HUES6 (cell line): ENCODE measurements at regions not wholly inside any gene's neighbourhood (a gene's known extent, or its start where the extent isn't known, plus 50 kb on each side); places are given as distances from the start of the nearest gene placed in this dataset.

Source experiments
- H3K27ac ChIP-seq: 2 replicates; pipeline ENCODE4 v1.7.0; 2013; ENCODE audit warnings: low read depth, mild to moderate bottlenecking, low read length, inconsistent platforms
- H3K27me3 ChIP-seq: 2 replicates; pipeline ENCODE4 v1.6.1; 2013; ENCODE audit warnings: low read length; ENCODE audit not compliant: control insufficient read depth, insufficient read depth
- H3K36me3 ChIP-seq: 2 replicates; pipeline ENCODE4 v1.6.1; 2013; ENCODE audit warnings: low read length; ENCODE audit not compliant: control insufficient read depth, insufficient read depth
- H3K4me1 ChIP-seq: 2 replicates; pipeline ENCODE4 v1.6.1; 2013; ENCODE audit warnings: low read length; ENCODE audit not compliant: control insufficient read depth, insufficient read depth
- H3K4me3 ChIP-seq: 2 replicates; pipeline ENCODE4 v1.5.1; 2013; ENCODE audit warnings: low read depth, low read length
- H3K9ac ChIP-seq: one replicate; pipeline ENCODE4 v1.6.1; 2013; ENCODE audit warnings: mild to moderate bottlenecking, low read length
- H3K9me3 ChIP-seq: 2 replicates; pipeline ENCODE4 v1.6.1; 2013; ENCODE audit warnings: low read depth, low read length; ENCODE audit not compliant: control insufficient read depth, insufficient read depth

GRCh38 chrX:121301356-121301755 is 253.9 kb downstream of the GLUD2 start:
- Histone ChIP-seq H3K27ac (no peak overlapping the region), H3K27me3 (peaks cover 3% of the 10 kb centered on the region; the same call in 1 of the 2 replicates), H3K4me3 (no peak overlapping the region), H3K4me1 (no peaks in the 10 kb centered on the region), H3K9ac (no peak overlapping the region), H3K36me3 (no peaks in the 10 kb centered on the region), H3K9me3 (no peaks in the 10 kb centered on the region)

GRCh38 chrX:121301822-121302221 is 254.4 kb downstream of the GLUD2 start:
- Histone ChIP-seq H3K4me3 (no peak overlapping the region), H3K9ac (no peak overlapping the region), H3K9me3 (no peaks in the 10 kb centered on the region), H3K36me3 (no peaks in the 10 kb centered on the region), H3K27ac (no peak overlapping the region), H3K4me1 (no peaks in the 10 kb centered on the region), H3K27me3 (peaks cover 3% of the 10 kb centered on the region; the same call in 1 of the 2 replicates)

GRCh38 chrX:121307449-121307848 is 260.0 kb downstream of the GLUD2 start:
- H3K27me3 ChIP-seq = no peaks in the 10 kb centered on the region; the same call in 1 of the 2 replicates
- no peaks in the 10 kb centered on the region for H3K36me3 ChIP-seq
- H3K4me3 ChIP-seq = no peak overlapping the region
- H3K9me3 ChIP-seq = no peaks in the 10 kb centered on the region
- no peaks in the 10 kb centered on the region for H3K4me1 ChIP-seq
- H3K9ac ChIP-seq = no peak overlapping the region
- H3K27ac ChIP-seq = no peak overlapping the region

GRCh38 chrX:121308276-121308805 is 260.9 kb downstream of the GLUD2 start:
- Histone ChIP-seq H3K9me3 (no peaks in the 10 kb centered on the region), H3K27me3 (no peaks in the 10 kb centered on the region; the same call in 1 of the 2 replicates), H3K36me3 (no peaks in the 10 kb centered on the region), H3K4me1 (no peaks in the 10 kb centered on the region), H3K27ac (no peak overlapping the region), H3K9ac (no peak overlapping the region), H3K4me3 (no peak overlapping the region)

GRCh38 chrX:121310820-121311219 is 263.4 kb downstream of the GLUD2 start:
- Histone ChIP-seq H3K9me3 (no peaks in the 10 kb centered on the region), H3K27ac (no peak overlapping the region), H3K9ac (no peak overlapping the region), H3K4me1 (no peaks in the 10 kb centered on the region), H3K36me3 (no peaks in the 10 kb centered on the region), H3K4me3 (no peak overlapping the region), H3K27me3 (no peaks in the 10 kb centered on the region; the same call in 1 of the 2 replicates)

- H3K4me3 ChIP-seq = no peak overlapping the region
- no peak overlapping the region for H3K9ac ChIP-seq
- 0 out of 2 replicates have a peak, but pooled peaks cover 3% of the 10 kb centered on the region for H3K9me3 ChIP-seq
- no peaks in the 10 kb centered on the region for H3K36me3 ChIP-seq
- H3K27ac ChIP-seq = no peak overlapping the region
- H3K4me1 ChIP-seq = no peaks in the 10 kb centered on the region
- H3K27me3 ChIP-seq = no peaks in the 10 kb centered on the region; the same call in 1 of the 2 replicates
These were observed 273.0 kb downstream of the GLUD2 start for GRCh38 chrX:121320441-121320840.

- Histone ChIP-seq H3K27ac (no peak overlapping the region), H3K9me3 (0 out of 2 replicates have a peak, but pooled peaks cover 3% of the 10 kb centered on the region), H3K27me3 (no peaks in the 10 kb centered on the region; the same call in 1 of the 2 replicates), H3K4me3 (no peak overlapping the region), H3K36me3 (no peaks in the 10 kb centered on the region), H3K4me1 (no peaks in the 10 kb centered on the region), H3K9ac (no peak overlapping the region)
These were observed 274.7 kb downstream of the GLUD2 start for GRCh38 chrX:121322159-121322558.

GRCh38 chrX:121323337-121323736 is 275.9 kb downstream of the GLUD2 start:
- Histone ChIP-seq H3K9ac (no peak overlapping the region), H3K9me3 (0 out of 2 replicates have a peak, but pooled peaks cover 3% of the 10 kb centered on the region), H3K36me3 (no peaks in the 10 kb centered on the region), H3K27me3 (no peaks in the 10 kb centered on the region; the same call in 1 of the 2 replicates), H3K27ac (no peak overlapping the region), H3K4me3 (no peak overlapping the region), H3K4me1 (no peaks in the 10 kb centered on the region)

GRCh38 chrX:121333942-121334341 is 286.5 kb downstream of the GLUD2 start:
- peaks cover 2% of the 10 kb centered on the region; the same call in 1 of the 2 replicates for H3K27me3 ChIP-seq
- H3K9me3 ChIP-seq = no peaks in the 10 kb centered on the region
- no peaks in the 10 kb centered on the region for H3K36me3 ChIP-seq
- H3K9ac ChIP-seq = no peak overlapping the region
- no peak overlapping the region for H3K4me3 ChIP-seq
- peaks cover 6% of the 10 kb centered on the region; the same call in 1 of the 2 replicates for H3K4me1 ChIP-seq
- no peak overlapping the region for H3K27ac ChIP-seq

GRCh38 chrX:121336831-121337421 is 289.5 kb downstream of the GLUD2 start:
- peaks cover 6% of the 10 kb centered on the region; the same call in 1 of the 2 replicates for H3K4me1 ChIP-seq
- no peak overlapping the region for H3K27ac ChIP-seq
- no peaks in the 10 kb centered on the region for H3K9me3 ChIP-seq
- H3K4me3 ChIP-seq = no peak overlapping the region
- H3K9ac ChIP-seq = no peak overlapping the region
- H3K36me3 ChIP-seq = no peaks in the 10 kb centered on the region
- peaks cover 8% of the 10 kb centered on the region; the same call in 1 of the 2 replicates for H3K27me3 ChIP-seq

GRCh38 chrX:121337816-121338215 is 290.4 kb downstream of the GLUD2 start:
- Histone ChIP-seq H3K36me3 (no peaks in the 10 kb centered on the region), H3K9me3 (no peaks in the 10 kb centered on the region), H3K9ac (no peak overlapping the region), H3K4me1 (peaks cover 6% of the 10 kb centered on the region; the same call in 1 of the 2 replicates), H3K4me3 (no peak overlapping the region), H3K27me3 (peaks cover 13% of the 10 kb centered on the region; the same call in 1 of the 2 replicates), H3K27ac (no peak overlapping the region)
